H9 (cell line): ENCODE measurements at regions not wholly inside any gene's neighbourhood (a gene's known extent, or its start where the extent isn't known, plus 50 kb on each side); places are given as distances from the start of the nearest gene placed in this dataset.

Experiments
- DNase-seq: peaks from one replicate; pipeline ENCODE4 v3.0.0-alpha.2; 2017
- H2AFZ ChIP-seq: one replicate; pipeline ENCODE4 v1.6.1; 2013; ENCODE audit warnings: mild to moderate bottlenecking, low read length, control low read depth, moderate library complexity
- H2AK5ac ChIP-seq: 2 replicates; pipeline ENCODE4 v1.6.1; 2013; ENCODE audit warnings: low read length, control low read depth, mixed read lengths; ENCODE audit not compliant: insufficient read length
- H2BK120ac ChIP-seq: one replicate; pipeline ENCODE4 v1.6.1; 2013; ENCODE audit warnings: low read depth, mild to moderate bottlenecking, low read length, control low read depth, inconsistent platforms; ENCODE audit not compliant: poor library complexity, severe bottlenecking
- H2BK12ac ChIP-seq: 2 replicates; pipeline ENCODE4 v1.6.1; 2013; ENCODE audit warnings: low read length, control low read depth, mixed read lengths, low read depth; ENCODE audit not compliant: insufficient read length
- H2BK15ac ChIP-seq: 2 replicates; pipeline ENCODE4 v1.6.1; 2013; ENCODE audit warnings: low read depth, low read length, control low read depth
- H2BK20ac ChIP-seq: one replicate; pipeline ENCODE4 v1.6.1; 2013; ENCODE audit warnings: low read depth, mild to moderate bottlenecking, low read length, control low read depth, inconsistent platforms; ENCODE audit not compliant: poor library complexity, severe bottlenecking
- H2BK5ac ChIP-seq: 2 replicates; pipeline ENCODE4 v1.6.1; 2013; ENCODE audit warnings: low read length, control low read depth, mixed read lengths; ENCODE audit not compliant: insufficient read length
- H3K14ac ChIP-seq: 2 replicates; pipeline ENCODE4 v1.6.1; 2013; ENCODE audit warnings: low read length, control low read depth; ENCODE audit not compliant: insufficient read depth
- H3K18ac ChIP-seq: 2 replicates; pipeline ENCODE4 v1.6.1; 2013; ENCODE audit warnings: low read depth, mild to moderate bottlenecking, mixed read lengths, low read length, control low read depth; ENCODE audit not compliant: insufficient read length
- H3K23ac ChIP-seq: 2 replicates; pipeline ENCODE4 v1.6.1; 2013; ENCODE audit warnings: low read length, control low read depth, mixed read lengths, low read depth; ENCODE audit not compliant: insufficient read length
- H3K23me2 ChIP-seq: 2 replicates; pipeline ENCODE4 v1.6.1; 2013; ENCODE audit warnings: low read depth, mild to moderate bottlenecking, mixed read lengths, low read length, control low read depth; ENCODE audit not compliant: insufficient read length, poor library complexity, severe bottlenecking
- H3K27ac ChIP-seq: 2 replicates; pipeline ENCODE4 v1.5.1; 2013; ENCODE audit warnings: low read length, control low read depth, mixed read lengths, low read depth; ENCODE audit not compliant: insufficient read length
- H3K27me3 ChIP-seq: 2 replicates; pipeline ENCODE4 v1.6.1; 2013; ENCODE audit warnings: low read length, control low read depth, inconsistent platforms; ENCODE audit not compliant: insufficient read depth
- H3K4ac ChIP-seq: 2 replicates; pipeline ENCODE4 v1.6.1; 2013; ENCODE audit warnings: low read depth, mild to moderate bottlenecking, control low read depth, inconsistent platforms, low read length, moderate library complexity
- H3K4me1 ChIP-seq: 2 replicates; pipeline ENCODE4 v1.6.1; 2013; ENCODE audit warnings: low read length, control low read depth, inconsistent platforms; ENCODE audit not compliant: insufficient read depth
- H3K4me2 ChIP-seq: 2 replicates; pipeline ENCODE4 v1.6.1; 2013; ENCODE audit warnings: low read length, control low read depth, mixed read lengths; ENCODE audit not compliant: insufficient read length, insufficient read depth
- H3K56ac ChIP-seq: 2 replicates; pipeline ENCODE4 v1.6.1; 2013; ENCODE audit warnings: low read depth, mild to moderate bottlenecking, mixed read lengths, low read length, control low read depth; ENCODE audit not compliant: insufficient read length
- H3K79me1 ChIP-seq: 2 replicates; pipeline ENCODE4 v1.6.1; 2013; ENCODE audit warnings: low read depth, mild to moderate bottlenecking, moderate library complexity, low read length, control low read depth, inconsistent platforms; ENCODE audit not compliant: insufficient read depth, poor library complexity, severe bottlenecking
- H3K79me2 ChIP-seq: 2 replicates; pipeline ENCODE4 v1.6.1; 2013; ENCODE audit warnings: low read length, control low read depth, inconsistent platforms; ENCODE audit not compliant: insufficient read depth
- H3K9ac ChIP-seq: 2 replicates; pipeline ENCODE4 v1.6.1; 2013; ENCODE audit warnings: low read length, control low read depth, mixed read lengths; ENCODE audit not compliant: insufficient read length; ENCODE audit errors: extremely low read depth
- H3K9me3 ChIP-seq: one replicate; pipeline ENCODE4 v1.6.1; 2013; ENCODE audit warnings: low read depth, low read length, inconsistent platforms; ENCODE audit not compliant: control insufficient read depth
- H3T11ph ChIP-seq: one replicate; pipeline ENCODE4 v1.6.1; 2013; ENCODE audit warnings: mild to moderate bottlenecking, low read length, control low read depth, inconsistent platforms
- H4K20me1 ChIP-seq: one replicate; pipeline ENCODE4 v1.6.1; 2013; ENCODE audit not compliant: control insufficient read depth, insufficient read length, insufficient read depth
- H4K5ac ChIP-seq: 2 replicates; pipeline ENCODE4 v1.6.1; 2013; ENCODE audit warnings: low read depth, mild to moderate bottlenecking, mixed read lengths, low read length, control low read depth; ENCODE audit not compliant: insufficient read length
- H4K8ac ChIP-seq: replicated peaks from 2 replicates; pipeline ENCODE4 v1.6.1; 2013; ENCODE audit warnings: low read length, control low read depth, mixed read lengths, low read depth; ENCODE audit not compliant: insufficient read length
- H4K91ac ChIP-seq: 2 replicates; pipeline ENCODE4 v1.6.1; 2013; ENCODE audit warnings: low read depth, mild to moderate bottlenecking, moderate library complexity, mixed read lengths, low read length, control low read depth; ENCODE audit not compliant: insufficient read length
- H3K27ac Mint-ChIP-seq, 3 experiments: 2 replicates in 2 of 3; 3 replicates in 1 of 3; pipeline ENCODE4 v1.8.0; 2020 to 2021; ENCODE audit warnings: mixed read lengths in 3 of 3, mild to moderate bottlenecking in 1 of 3, moderate library complexity in 1 of 3
- H3K27me3 Mint-ChIP-seq: 2 replicates; pipeline ENCODE4 v1.8.0; 2021; ENCODE audit warnings: low read depth, mild to moderate bottlenecking, moderate library complexity, mixed read lengths
- H3K36me3 Mint-ChIP-seq, 3 experiments: 2 replicates in 2 of 3; 3 replicates in 1 of 3; pipeline ENCODE4 v1.8.0; 2020 to 2021; ENCODE audit warnings: low read depth in 3 of 3, mixed read lengths in 3 of 3; ENCODE audit not compliant: insufficient read depth in 1 of 3
- H3K4me1 Mint-ChIP-seq, 2 experiments: 2 replicates each; pipeline ENCODE4 v1.8.0; 2020; ENCODE audit warnings: mixed read lengths in 2 of 2
- H3K4me3 Mint-ChIP-seq, 2 experiments: 2 replicates in 1 of 2; 3 replicates in 1 of 2; pipeline ENCODE4 v1.8.0; 2020 to 2021; ENCODE audit warnings: mild to moderate bottlenecking in 2 of 2, mixed read lengths in 2 of 2, moderate library complexity in 1 of 2
- H3K9me3 Mint-ChIP-seq, 2 experiments: 2 replicates in 1 of 2; 3 replicates in 1 of 2; pipeline ENCODE4 v1.8.0; 2020; ENCODE audit warnings: mild to moderate bottlenecking in 2 of 2, mixed read lengths in 2 of 2, moderate library complexity in 1 of 2
- WGBS: extraction: QIAGEN DNeasy Blood & Tissue Kit; methylation state at CpG from one replicate; pipeline ENCODE4 v1.1.7; 2013; ENCODE audit warnings: missing lambda C conversion rate, low lambda C conversion rate, mixed read lengths; ENCODE audit not compliant: insufficient read length; ENCODE audit errors: extremely low coverage; 5-methylcytosine and 5-hydroxymethylcytosine counted together
- TF ChIP-seq, protein P1 (sequence below): fragments of 200-600 bp; sonication (generic); conservative IDR thresholded peaks from 3 replicates; pipeline ENCODE4 v1.8.0; 2021; ENCODE audit warnings: antibody characterized with exemption, mild to moderate bottlenecking

DNA sequence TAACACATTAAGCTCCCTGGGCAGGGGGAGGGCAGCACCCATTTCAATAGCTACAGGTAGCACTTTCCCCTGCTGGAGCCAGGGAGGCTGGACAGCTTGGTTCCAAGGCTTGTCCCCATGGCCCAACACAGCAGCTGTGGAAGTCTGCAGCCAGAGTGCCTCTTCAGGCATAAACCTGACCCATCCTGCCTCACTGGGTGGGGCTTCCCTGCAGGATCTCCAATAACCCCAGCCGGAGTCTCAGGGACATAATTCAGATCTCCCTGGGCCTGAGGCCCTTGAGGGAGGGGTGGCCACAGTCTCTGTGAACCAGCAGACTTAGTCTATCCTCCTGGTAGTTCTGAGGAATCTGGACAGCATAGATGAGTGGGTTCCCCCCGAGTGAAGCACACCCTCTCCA, 1001.9 kb upstream of the CHAC2 start:
- H3K79me2 ChIP-seq: no peaks in the 10 kb centered on the region
- H3T11ph ChIP-seq: no peak overlapping the region
- no peak overlapping the region for H3K23ac ChIP-seq
- no peak overlapping the region for H2BK120ac ChIP-seq
- Mint-ChIP-seq H3K27me3 (no peaks in the 10 kb centered on the region), H3K4me1 (no peaks in the 10 kb centered on the region), H3K9me3 (peaks cover 0 to 4% of the 10 kb centered on the region in 2 experiments; a peak in 4 of 5 replicates), H3K27ac (no peak overlapping the region; a peak in 1 of 7 replicates), H3K36me3 (peaks cover 0 to 6% (median 0%) of the 10 kb centered on the region in 3 experiments; a peak in 3 of 7 replicates), H3K4me3 (no peak overlapping the region)
- H3K4ac ChIP-seq: no peak overlapping the region
- no peak overlapping the region for H4K8ac ChIP-seq
- H3K27ac ChIP-seq: no peak overlapping the region
- TF ChIP-seq, protein P1, sequence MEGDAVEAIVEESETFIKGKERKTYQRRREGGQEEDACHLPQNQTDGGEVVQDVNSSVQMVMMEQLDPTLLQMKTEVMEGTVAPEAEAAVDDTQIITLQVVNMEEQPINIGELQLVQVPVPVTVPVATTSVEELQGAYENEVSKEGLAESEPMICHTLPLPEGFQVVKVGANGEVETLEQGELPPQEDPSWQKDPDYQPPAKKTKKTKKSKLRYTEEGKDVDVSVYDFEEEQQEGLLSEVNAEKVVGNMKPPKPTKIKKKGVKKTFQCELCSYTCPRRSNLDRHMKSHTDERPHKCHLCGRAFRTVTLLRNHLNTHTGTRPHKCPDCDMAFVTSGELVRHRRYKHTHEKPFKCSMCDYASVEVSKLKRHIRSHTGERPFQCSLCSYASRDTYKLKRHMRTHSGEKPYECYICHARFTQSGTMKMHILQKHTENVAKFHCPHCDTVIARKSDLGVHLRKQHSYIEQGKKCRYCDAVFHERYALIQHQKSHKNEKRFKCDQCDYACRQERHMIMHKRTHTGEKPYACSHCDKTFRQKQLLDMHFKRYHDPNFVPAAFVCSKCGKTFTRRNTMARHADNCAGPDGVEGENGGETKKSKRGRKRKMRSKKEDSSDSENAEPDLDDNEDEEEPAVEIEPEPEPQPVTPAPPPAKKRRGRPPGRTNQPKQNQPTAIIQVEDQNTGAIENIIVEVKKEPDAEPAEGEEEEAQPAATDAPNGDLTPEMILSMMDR: no peak
- H2AK5ac ChIP-seq: no peak overlapping the region
- no peak overlapping the region for H3K4me2 ChIP-seq
- peak overlapping the region; percentile 20; the same call in 1 of the 2 replicates for H3K14ac ChIP-seq
- H2BK5ac ChIP-seq: no peak overlapping the region
- H3K4me1 ChIP-seq: no peaks in the 10 kb centered on the region
- no peak overlapping the region for H4K91ac ChIP-seq
- no peaks in the 10 kb centered on the region for H4K20me1 ChIP-seq
- H2AFZ ChIP-seq: no peak overlapping the region
- H2BK20ac ChIP-seq: no peak overlapping the region
- no peak overlapping the region for H2BK15ac ChIP-seq
- no peaks in the 10 kb centered on the region for H3K27me3 ChIP-seq
- H3K23me2 ChIP-seq: no peaks in the 10 kb centered on the region
- H3K18ac ChIP-seq: no peak overlapping the region
- no peak overlapping the region for H3K9ac ChIP-seq
- H2BK12ac ChIP-seq: no peak overlapping the region
- no peak overlapping the region for H3K56ac ChIP-seq
- no peaks in the 10 kb centered on the region for H3K79me1 ChIP-seq
- H4K5ac ChIP-seq: no peak overlapping the region
- no CpG with 5 or more reads among the region's 2 CpGs for WGBS
- no peaks in the 10 kb centered on the region for H3K9me3 ChIP-seq
- DNase-seq: no peak
